Loucy (cell line): ENCODE measurements at regions not wholly inside any gene's neighbourhood (a gene's known extent, or its start where the extent isn't known, plus 50 kb on each side); places are given as distances from the start of the nearest gene placed in this dataset.

Experiments
- H2AFZ ChIP-seq: fragments of 200-600 bp; sonication (generic); 2 replicates; pipeline ENCODE4 v1.6.0; 2016; ENCODE audit warnings: antibody characterized with exemption, mild to moderate bottlenecking, low read length, moderate library complexity
- H3F3A ChIP-seq: fragments of 200-600 bp; 2 replicates; pipeline ENCODE4 v1.6.0; 2016; ENCODE audit warnings: antibody characterized with exemption, low read depth, mild to moderate bottlenecking
- H3K27me3 ChIP-seq: fragments of 200-600 bp; sonication (generic); 2 replicates; pipeline ENCODE4 v1.6.1; 2014; ENCODE audit warnings: low read length, mild to moderate bottlenecking; ENCODE audit not compliant: insufficient read depth, poor library complexity, severe bottlenecking
- H3K36me3 ChIP-seq: fragments of 200-600 bp; sonication (generic); 2 replicates; pipeline ENCODE4 v1.6.1; 2016; ENCODE audit warnings: low read length; ENCODE audit not compliant: insufficient read depth
- H3K4me1 ChIP-seq: fragments of 200-600 bp; sonication (generic); 2 replicates; pipeline ENCODE4 v1.5.1; 2014; ENCODE audit warnings: low read length, mild to moderate bottlenecking; ENCODE audit not compliant: insufficient read depth, poor library complexity, severe bottlenecking
- H3K4me2 ChIP-seq: fragments of 200-600 bp; sonication (generic); 2 replicates; pipeline ENCODE4 v1.6.0; 2014; ENCODE audit warnings: antibody characterized with exemption, low read length, low read depth, mild to moderate bottlenecking; ENCODE audit not compliant: poor library complexity, severe bottlenecking
- H3K4me3 ChIP-seq: fragments of 200-600 bp; sonication (generic); 2 replicates; pipeline ENCODE4 v1.5.1; 2014; ENCODE audit warnings: low read length, mild to moderate bottlenecking, mixed read lengths; ENCODE audit not compliant: poor library complexity, severe bottlenecking
- H3K79me2 ChIP-seq: fragments of 200-600 bp; sonication (generic); 2 replicates; pipeline ENCODE4 v1.6.1; 2014; ENCODE audit warnings: low read length; ENCODE audit not compliant: insufficient read depth
- H3K9ac ChIP-seq: fragments of 200-600 bp; sonication (generic); 2 replicates; pipeline ENCODE4 v1.6.0; 2014; ENCODE audit warnings: mild to moderate bottlenecking, low read depth, low read length, moderate library complexity; ENCODE audit not compliant: poor library complexity, severe bottlenecking
- H3K9me2 ChIP-seq: fragments of 200-600 bp; sonication (generic); replicated peaks from 2 replicates; pipeline ENCODE4 v1.6.1; 2016; ENCODE audit warnings: low read depth, low read length, mixed read lengths
- H3K9me3 ChIP-seq: fragments of 200-600 bp; sonication (generic); 2 replicates; pipeline ENCODE4 v1.6.1; 2014; ENCODE audit warnings: mild to moderate bottlenecking, antibody characterized with exemption, low read length, low read depth; ENCODE audit not compliant: insufficient read depth
- H4K20me1 ChIP-seq: fragments of 200-600 bp; sonication (generic); 2 replicates; pipeline ENCODE4 v1.6.0; 2014; ENCODE audit warnings: antibody characterized with exemption, low read length, mild to moderate bottlenecking; ENCODE audit not compliant: insufficient read depth, poor library complexity, severe bottlenecking
- CTCF ChIP-seq: fragments of 200-600 bp; sonication (generic); conservative IDR thresholded peaks from 2 replicates; pipeline ENCODE4 v1.5.1; 2014; ENCODE audit warnings: mild to moderate bottlenecking, antibody characterized with exemption, low read length
- EZH2phosphoT487 ChIP-seq: fragments of 200-600 bp; IDR thresholded peaks from 2 replicates; pipeline ENCODE4 v1.6.1; 2018; ENCODE audit warnings: antibody characterized with exemption, mild to moderate bottlenecking, moderate library complexity, borderline replicate concordance

- Histone ChIP-seq H4K20me1 (no peaks in the 10 kb centered on the region), H3K36me3 (no peaks in the 10 kb centered on the region), H3K4me2 (no peak overlapping the region), H3F3A (no peaks in the 10 kb centered on the region), H2AFZ (no peak overlapping the region), H3K4me3 (no peak overlapping the region), H3K4me1 (no peaks in the 10 kb centered on the region), H3K79me2 (no peaks in the 10 kb centered on the region), H3K9me2 (no peaks in the 10 kb centered on the region), H3K9me3 (no peaks in the 10 kb centered on the region), H3K9ac (no peak overlapping the region), H3K27me3 (no peaks in the 10 kb centered on the region)
- TF ChIP-seq CTCF (no peak), EZH2phosphoT487 (no peak)
Measured at GRCh38 chr5:63686938-63687337, 275.3 kb downstream of the HTR1A start.

- TF ChIP-seq CTCF = no peak
- no peak for TF ChIP-seq EZH2phosphoT487
- Histone ChIP-seq H3K9me2 (no peaks in the 10 kb centered on the region), H3K9me3 (no peaks in the 10 kb centered on the region)
Measured at GRCh38 chr5:63686181-63686580, 276.1 kb downstream of the HTR1A start.

GRCh38 chr5:63685454-63685853 is 276.8 kb downstream of the HTR1A start:
- no peak for TF ChIP-seq CTCF
- TF ChIP-seq EZH2phosphoT487 = no peak
- no peaks in the 10 kb centered on the region for H3K36me3 ChIP-seq
- H3K4me1 ChIP-seq = no peaks in the 10 kb centered on the region
- H3K79me2 ChIP-seq = no peaks in the 10 kb centered on the region
- H3K9ac ChIP-seq = no peak overlapping the region
- H3K4me2 ChIP-seq = no peak overlapping the region
- no peaks in the 10 kb centered on the region for H3K27me3 ChIP-seq
- H3K9me2 ChIP-seq = no peaks in the 10 kb centered on the region
- no peaks in the 10 kb centered on the region for H3F3A ChIP-seq
- H3K9me3 ChIP-seq = no peaks in the 10 kb centered on the region
- H2AFZ ChIP-seq = no peak overlapping the region
- no peak overlapping the region for H3K4me3 ChIP-seq
- H4K20me1 ChIP-seq = no peaks in the 10 kb centered on the region

More at GRCh38 chr5:63686181-63686580, 276.1 kb downstream of the HTR1A start:
- Histone ChIP-seq H3K4me3 (no peak overlapping the region), H4K20me1 (no peaks in the 10 kb centered on the region), H2AFZ (no peak overlapping the region), H3K4me2 (no peak overlapping the region), H3K79me2 (no peaks in the 10 kb centered on the region), H3K27me3 (no peaks in the 10 kb centered on the region), H3K36me3 (no peaks in the 10 kb centered on the region), H3K9ac (no peak overlapping the region), H3K4me1 (no peaks in the 10 kb centered on the region), H3F3A (no peaks in the 10 kb centered on the region)
